SK-N-SH (cell line): ENCODE measurements at regions not wholly inside any gene's neighbourhood (a gene's known extent, or its start where the extent isn't known, plus 50 kb on each side); places are given as distances from the start of the nearest gene placed in this dataset.

Source experiments
- CTCF ChIA-PET: fragments of 300-600, 350-600 bp; formaldehyde crosslinking; extraction: SDS; loops from one replicate; lab custom pipeline; 2021; lab: Yijun Ruan, JAX
- POLR2A ChIA-PET: fragments of 350-600 bp; sonication (Branson Sonifier 250); formaldehyde crosslinking; extraction: SDS; loops from one replicate; lab custom pipeline; 2020; ENCODE audit warnings: antibody characterized with exemption, inconsistent platforms; lab: Yijun Ruan, JAX
- DNase-seq: peaks from one replicate; pipeline ENCODE4 v3.0.0; 2012
- H2AFZ ChIP-seq: fragments of 200-600 bp; sonication (generic); 2 replicates; pipeline ENCODE4 v1.8.1; 2016; ENCODE audit warnings: antibody characterized with exemption, mild to moderate bottlenecking, low read depth
- H3F3A ChIP-seq: fragments of 200-600 bp; sonication (generic); replicated peaks from 2 replicates; pipeline ENCODE3; 2016; ENCODE audit warnings: antibody characterized with exemption, mild to moderate bottlenecking; ENCODE audit not compliant: insufficient read depth
- H3K27ac ChIP-seq, 2 experiments: fragments of 200-500 bp in 1 of 2; fragments of 200-600 bp in 1 of 2; sonication (Bioruptor generic) in 1 of 2; sonication (generic), shearing (Covaris generic) in 1 of 2; 2 replicates each; pipeline versions ENCODE4 v1.5.1 to v1.6.1; 2014 to 2016; ENCODE audit warnings: low read depth in 2 of 2, inconsistent platforms in 1 of 2, low read length in 1 of 2, mild to moderate bottlenecking in 1 of 2, mixed read lengths in 1 of 2
- H3K27me3 ChIP-seq: fragments of 200-600 bp; sonication (generic), shearing (Covaris generic); 2 replicates; pipeline ENCODE4 v1.6.1; 2016; ENCODE audit warnings: mixed run types; ENCODE audit not compliant: insufficient read depth
- H3K36me3 ChIP-seq, 2 experiments: fragments of 200-500 bp in 1 of 2; fragments of 200-600 bp in 1 of 2; sonication (Bioruptor generic) in 1 of 2; sonication (generic) in 1 of 2; replicated peaks in 1 of 2; 2 replicates each; pipeline versions ENCODE3 to v1.5.1; 2014 to 2016; ENCODE audit warnings: low read length in 1 of 2, mild to moderate bottlenecking in 1 of 2; ENCODE audit not compliant: insufficient read depth in 2 of 2, control insufficient read depth in 1 of 2
- H3K4me1 ChIP-seq, 2 experiments: fragments of 200-500 bp in 1 of 2; fragments of 200-600 bp in 1 of 2; sonication (Bioruptor generic) in 1 of 2; sonication (generic), shearing (Covaris generic) in 1 of 2; 2 replicates each; pipeline versions ENCODE4 v1.5.1 to v1.6.1; 2014 to 2016; ENCODE audit warnings: low read depth in 1 of 2, low read length in 1 of 2, mixed run types in 1 of 2; ENCODE audit not compliant: insufficient read depth in 2 of 2, control insufficient read depth in 1 of 2
- H3K4me2 ChIP-seq: fragments of 200-600 bp; sonication (generic), shearing (Covaris generic); 2 replicates; pipeline ENCODE4 v1.6.1; 2017; ENCODE audit warnings: mixed run types
- H3K4me3 ChIP-seq, 2 experiments: fragments of 200-500 bp in 1 of 2; fragments of 200-600 bp in 1 of 2; sonication (Bioruptor generic) in 1 of 2; sonication (generic), shearing (Covaris generic) in 1 of 2; 2 replicates each; pipeline versions ENCODE4 v1.5.1 to v1.8.1; 2014 to 2016; ENCODE audit warnings: low read depth in 2 of 2, inconsistent platforms in 1 of 2, low read length in 1 of 2, mild to moderate bottlenecking in 1 of 2, mixed read lengths in 1 of 2, moderate library complexity in 1 of 2
- H3K79me2 ChIP-seq: fragments of 200-600 bp; sonication (generic); 2 replicates; pipeline ENCODE4 v1.8.1; 2017; ENCODE audit warnings: mild to moderate bottlenecking; ENCODE audit not compliant: insufficient read depth
- H3K9ac ChIP-seq: fragments of 200-600 bp; sonication (generic); 2 replicates; pipeline ENCODE4 v1.6.1; 2017; ENCODE audit warnings: mixed run types
- H3K9me2 ChIP-seq: fragments of 200-600 bp; sonication (generic); 2 replicates; pipeline ENCODE4 v1.6.1; 2017; ENCODE audit warnings: mixed run types
- H3K9me3 ChIP-seq: fragments of 200-600 bp; sonication (generic); 2 replicates; pipeline ENCODE4 v1.6.1; 2017; ENCODE audit warnings: mixed run types, mild to moderate bottlenecking, moderate library complexity
- H4K20me1 ChIP-seq: fragments of 200-600 bp; sonication (generic); 2 replicates; pipeline ENCODE4 v1.6.1; 2017; ENCODE audit warnings: mild to moderate bottlenecking, mixed run types; ENCODE audit not compliant: insufficient read depth
- EP300 ChIP-seq, 2 experiments: IDR thresholded peaks; 2 replicates each; pipeline versions ENCODE4 v1.4.0 to v1.6.1; 2012; ENCODE audit warnings: borderline replicate concordance in 1 of 2, low read depth in 1 of 2, low read length in 1 of 2
- EZH2phosphoT487 ChIP-seq: fragments of 200-600 bp; sonication (generic); IDR thresholded peaks from 2 replicates; pipeline ENCODE4 v1.6.1; 2017; ENCODE audit warnings: low read depth, mixed run types, mild to moderate bottlenecking, antibody characterized with exemption, moderate library complexity, borderline replicate concordance
- FOXJ3 ChIP-seq: sonication (generic); formaldehyde crosslinking; IDR thresholded peaks from 2 replicates; pipeline ENCODE4 v1.5.1; 2020; ENCODE audit warnings: mild to moderate bottlenecking, missing genetic modification reagents
- FOXM1 ChIP-seq: IDR thresholded peaks from 2 replicates; pipeline ENCODE4 v1.4.0; 2012; ENCODE audit warnings: low read depth, mild to moderate bottlenecking
- GABPA ChIP-seq: IDR thresholded peaks from 2 replicates; pipeline ENCODE4 v1.4.0; 2012; ENCODE audit warnings: low read depth, mild to moderate bottlenecking
- JUND ChIP-seq: IDR thresholded peaks from 2 replicates; pipeline ENCODE4 v1.4.0; 2012
- NRF1 ChIP-seq: IDR thresholded peaks from 2 replicates; pipeline ENCODE4 v1.6.1; 2012; ENCODE audit warnings: low read depth, mild to moderate bottlenecking, low read length
- POLR2AphosphoS5 ChIP-seq: IDR thresholded peaks from 2 replicates; pipeline ENCODE4 v1.6.1; 2012; ENCODE audit warnings: low read depth, low read length
- RCOR1 ChIP-seq: fragments of 150-350 bp; IDR thresholded peaks from 2 replicates; pipeline ENCODE4 v1.6.1; 2017; ENCODE audit warnings: antibody characterized with exemption, low read length
- TCF12 ChIP-seq: IDR thresholded peaks from 2 replicates; pipeline ENCODE4 v1.4.0; 2012
- USF2 ChIP-seq: fragments of 150-350 bp; IDR thresholded peaks from 2 replicates; pipeline ENCODE4 v1.6.1; 2017; ENCODE audit warnings: antibody characterized with exemption, low read length, low read depth, borderline replicate concordance
- YY1 ChIP-seq: IDR thresholded peaks from 2 replicates; pipeline ENCODE4 v1.4.0; 2012; ENCODE audit warnings: low read depth, mild to moderate bottlenecking
- WGBS: methylation state at CpG from one replicate; pipeline ENCODE4 v1.1.6; 2017; ENCODE audit warnings: low lambda C conversion rate; 5-methylcytosine and 5-hydroxymethylcytosine counted together
- TF ChIP-seq, protein P1 (sequence below): IDR thresholded peaks from 2 replicates; pipeline ENCODE4 v1.4.0; 2012; ENCODE audit warnings: low read depth, borderline replicate concordance
- TF ChIP-seq, protein P2 (sequence below): fragments of 200-600 bp; sonication (generic); IDR thresholded peaks from 2 replicates; pipeline ENCODE4 v1.6.1; 2017; ENCODE audit warnings: antibody characterized with exemption, mild to moderate bottlenecking, moderate library complexity
- TF ChIP-seq, protein P3 (sequence below): IDR thresholded peaks from 2 replicates; pipeline ENCODE4 v1.6.1; 2012; ENCODE audit warnings: mild to moderate bottlenecking, low read depth, low read length, moderate library complexity

DNA sequence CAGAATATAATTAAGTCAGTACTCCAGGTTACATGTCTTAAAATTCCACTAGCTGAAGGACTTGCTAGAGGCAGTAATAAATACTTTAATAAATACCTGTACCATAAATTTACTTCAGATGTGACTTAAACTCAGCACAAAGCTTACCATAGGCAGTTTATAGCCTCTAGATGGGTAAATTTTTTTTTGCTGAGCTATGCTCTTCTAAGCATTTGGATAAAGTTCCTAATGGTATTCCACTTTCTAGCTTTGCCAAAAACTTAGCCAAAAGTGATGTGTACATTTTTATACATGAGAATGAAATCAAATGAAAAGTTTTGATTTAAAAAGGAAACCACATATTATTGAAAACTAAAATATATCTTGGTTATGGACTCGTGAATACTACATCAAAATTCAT lies 63.7 kb upstream of the DHX40 start:
- 32% methylated on average over 1 of the region's 1 CpG for WGBS
- DNase-seq, result no peak
- peak overlapping the region in 1 of 2 experiments; percentile 85; a peak in 2 of 4 replicates for H3K27ac ChIP-seq
- no peaks in the 10 kb centered on the region for H4K20me1 ChIP-seq
- no peaks in the 10 kb centered on the region for H3K9me3 ChIP-seq
- H3K4me3 ChIP-seq, result no peak overlapping the region
- no peaks in the 10 kb centered on the region; the same call in 1 of the 2 replicates for H3K27me3 ChIP-seq
- TF ChIP-seq USF2 (no peak), NRF1 (no peak), POLR2AphosphoS5 (no peak), EZH2phosphoT487 (no peak), EP300 (IDR thresholded peaks at IDR 0.05; ENCODE audit: borderline replicate concordance in 1 of 2, low read depth in 1 of 2, low read length in 1 of 2) (no peak), FOXJ3 (CRISPR knock-in tag) (no peak), YY1 (no peak), GABPA (no peak), JUND (no peak), TCF12 (no peak)
- TF ChIP-seq, protein P1, sequence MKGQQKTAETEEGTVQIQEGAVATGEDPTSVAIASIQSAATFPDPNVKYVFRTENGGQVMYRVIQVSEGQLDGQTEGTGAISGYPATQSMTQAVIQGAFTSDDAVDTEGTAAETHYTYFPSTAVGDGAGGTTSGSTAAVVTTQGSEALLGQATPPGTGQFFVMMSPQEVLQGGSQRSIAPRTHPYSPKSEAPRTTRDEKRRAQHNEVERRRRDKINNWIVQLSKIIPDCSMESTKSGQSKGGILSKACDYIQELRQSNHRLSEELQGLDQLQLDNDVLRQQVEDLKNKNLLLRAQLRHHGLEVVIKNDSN, result no peak
- TF ChIP-seq, protein P2, sequence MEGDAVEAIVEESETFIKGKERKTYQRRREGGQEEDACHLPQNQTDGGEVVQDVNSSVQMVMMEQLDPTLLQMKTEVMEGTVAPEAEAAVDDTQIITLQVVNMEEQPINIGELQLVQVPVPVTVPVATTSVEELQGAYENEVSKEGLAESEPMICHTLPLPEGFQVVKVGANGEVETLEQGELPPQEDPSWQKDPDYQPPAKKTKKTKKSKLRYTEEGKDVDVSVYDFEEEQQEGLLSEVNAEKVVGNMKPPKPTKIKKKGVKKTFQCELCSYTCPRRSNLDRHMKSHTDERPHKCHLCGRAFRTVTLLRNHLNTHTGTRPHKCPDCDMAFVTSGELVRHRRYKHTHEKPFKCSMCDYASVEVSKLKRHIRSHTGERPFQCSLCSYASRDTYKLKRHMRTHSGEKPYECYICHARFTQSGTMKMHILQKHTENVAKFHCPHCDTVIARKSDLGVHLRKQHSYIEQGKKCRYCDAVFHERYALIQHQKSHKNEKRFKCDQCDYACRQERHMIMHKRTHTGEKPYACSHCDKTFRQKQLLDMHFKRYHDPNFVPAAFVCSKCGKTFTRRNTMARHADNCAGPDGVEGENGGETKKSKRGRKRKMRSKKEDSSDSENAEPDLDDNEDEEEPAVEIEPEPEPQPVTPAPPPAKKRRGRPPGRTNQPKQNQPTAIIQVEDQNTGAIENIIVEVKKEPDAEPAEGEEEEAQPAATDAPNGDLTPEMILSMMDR, result no peak
- no peak overlapping the region for H3K9ac ChIP-seq
- no peaks in the 10 kb centered on the region for H3K79me2 ChIP-seq
- ChIA-PET CTCF (interaction anchor here (0.9 to 3.0 kb wide), 5 partner anchors 9 to 60 kb away, joined by 3 to 12 read pairs (median 5); no protein-coding TSS in a partner anchor), POLR2A (no interaction called here)
- H2AFZ ChIP-seq, result no peak overlapping the region
- no peak overlapping the region for H3K4me2 ChIP-seq
- H3F3A ChIP-seq, result no peaks in the 10 kb centered on the region
- peaks cover 0 to 17% of the 10 kb centered on the region in 2 experiments; a peak in 2 of 4 replicates for H3K4me1 ChIP-seq
- no peaks in the 10 kb centered on the region for H3K36me3 ChIP-seq
- no peaks in the 10 kb centered on the region for H3K9me2 ChIP-seq

DNA sequence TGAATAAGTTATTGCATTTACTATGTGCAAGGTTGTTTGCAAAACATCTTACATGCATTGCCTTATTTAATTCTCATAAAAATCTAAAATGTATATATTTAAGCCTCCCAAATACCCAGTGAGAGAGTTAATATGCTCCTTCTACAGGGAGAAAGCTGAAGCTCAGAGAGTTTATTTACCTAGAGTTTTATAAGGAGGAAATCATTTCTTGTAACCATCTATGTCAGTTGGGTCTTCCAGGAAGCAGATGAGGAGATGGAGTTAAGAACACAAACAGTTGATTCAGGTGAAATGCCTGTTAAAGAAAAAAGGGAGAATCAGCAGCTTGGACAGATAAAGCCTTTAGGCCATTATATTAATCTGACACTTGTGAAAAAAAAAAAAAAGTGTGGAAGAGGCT lies 62.6 kb upstream of the DHX40 start:
- no peaks in the 10 kb centered on the region for H4K20me1 ChIP-seq
- no peaks in the 10 kb centered on the region for H3F3A ChIP-seq
- H2AFZ ChIP-seq, result no peak overlapping the region
- H3K9me3 ChIP-seq, result no peaks in the 10 kb centered on the region
- peaks cover 0 to 17% of the 10 kb centered on the region in 2 experiments; a peak in 2 of 4 replicates for H3K4me1 ChIP-seq
- POLR2A ChIA-PET, result no interaction called here
- no peaks in the 10 kb centered on the region for H3K9me2 ChIP-seq
- H3K9ac ChIP-seq, result no peak overlapping the region
- CTCF ChIA-PET, result interaction anchor here (0.6 to 3.0 kb wide), 5 partner anchors 19 to 192 kb away, joined by 3 to 12 read pairs (median 3); partner anchors contain the start of gene CLTC
- no peak overlapping the region for H3K4me2 ChIP-seq
- H3K27ac ChIP-seq, result no peak overlapping the region
- H3K27me3 ChIP-seq, result no peaks in the 10 kb centered on the region; the same call in 1 of the 2 replicates
- no peak overlapping the region for H3K4me3 ChIP-seq
- H3K36me3 ChIP-seq, result no peaks in the 10 kb centered on the region
- TF ChIP-seq RCOR1 (no peak), FOXM1 (no peak)
- TF ChIP-seq, protein P3, sequence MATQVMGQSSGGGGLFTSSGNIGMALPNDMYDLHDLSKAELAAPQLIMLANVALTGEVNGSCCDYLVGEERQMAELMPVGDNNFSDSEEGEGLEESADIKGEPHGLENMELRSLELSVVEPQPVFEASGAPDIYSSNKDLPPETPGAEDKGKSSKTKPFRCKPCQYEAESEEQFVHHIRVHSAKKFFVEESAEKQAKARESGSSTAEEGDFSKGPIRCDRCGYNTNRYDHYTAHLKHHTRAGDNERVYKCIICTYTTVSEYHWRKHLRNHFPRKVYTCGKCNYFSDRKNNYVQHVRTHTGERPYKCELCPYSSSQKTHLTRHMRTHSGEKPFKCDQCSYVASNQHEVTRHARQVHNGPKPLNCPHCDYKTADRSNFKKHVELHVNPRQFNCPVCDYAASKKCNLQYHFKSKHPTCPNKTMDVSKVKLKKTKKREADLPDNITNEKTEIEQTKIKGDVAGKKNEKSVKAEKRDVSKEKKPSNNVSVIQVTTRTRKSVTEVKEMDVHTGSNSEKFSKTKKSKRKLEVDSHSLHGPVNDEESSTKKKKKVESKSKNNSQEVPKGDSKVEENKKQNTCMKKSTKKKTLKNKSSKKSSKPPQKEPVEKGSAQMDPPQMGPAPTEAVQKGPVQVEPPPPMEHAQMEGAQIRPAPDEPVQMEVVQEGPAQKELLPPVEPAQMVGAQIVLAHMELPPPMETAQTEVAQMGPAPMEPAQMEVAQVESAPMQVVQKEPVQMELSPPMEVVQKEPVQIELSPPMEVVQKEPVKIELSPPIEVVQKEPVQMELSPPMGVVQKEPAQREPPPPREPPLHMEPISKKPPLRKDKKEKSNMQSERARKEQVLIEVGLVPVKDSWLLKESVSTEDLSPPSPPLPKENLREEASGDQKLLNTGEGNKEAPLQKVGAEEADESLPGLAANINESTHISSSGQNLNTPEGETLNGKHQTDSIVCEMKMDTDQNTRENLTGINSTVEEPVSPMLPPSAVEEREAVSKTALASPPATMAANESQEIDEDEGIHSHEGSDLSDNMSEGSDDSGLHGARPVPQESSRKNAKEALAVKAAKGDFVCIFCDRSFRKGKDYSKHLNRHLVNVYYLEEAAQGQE, result no peak
- TF ChIP-seq, protein P2, result no peak
- H3K79me2 ChIP-seq, result no peaks in the 10 kb centered on the region
- no peak for DNase-seq
